Astrocyte of the cerebellum (primary cell): ENCODE measurements at regions not wholly inside any gene's neighbourhood (a gene's known extent, or its start where the extent isn't known, plus 50 kb on each side); places are given as distances from the start of the nearest gene placed in this dataset.

Experiments
- DNase-seq: peaks from one replicate; pipeline ENCODE4 v3.0.0-alpha.2; 2011; ENCODE audit warnings: low read depth
- H3K4me3 ChIP-seq: 2 replicates; pipeline ENCODE4 v1.5.1; 2011; ENCODE audit warnings: mild to moderate bottlenecking, low read depth, low read length, moderate library complexity
- CTCF ChIP-seq: IDR thresholded peaks from 2 replicates; pipeline ENCODE4 v1.5.1; 2012; ENCODE audit warnings: low read length, low read depth, moderate library complexity, mild to moderate bottlenecking; ENCODE audit errors: missing control alignments
- in situ Hi-C: cut with HindIII; loops from 2 replicates; pipeline ENCODE4 v1.10.0; 2017; ENCODE audit warnings: low sequenced_read_pairs

GRCh38 chr1:8176279-8176678 lies 141.6 kb upstream of the SLC45A1 start:
- TF ChIP-seq CTCF, result no peak
- in situ Hi-C loops, result no loop called here
- DNase-seq, result no peak
- no peak overlapping the region for H3K4me3 ChIP-seq

- in situ Hi-C loops, result no loop called here
- H3K4me3 ChIP-seq, result no peak overlapping the region
- no peak for DNase-seq
- TF ChIP-seq CTCF, result no peak
Measured at GRCh38 chr1:8174807-8175206, 143.1 kb upstream of the SLC45A1 start.

- in situ Hi-C loops, result no loop called here
- no peak for TF ChIP-seq CTCF
- no peak overlapping the region for H3K4me3 ChIP-seq
- no peak for DNase-seq
Measured at GRCh38 chr1:8171751-8172464, 145.8 kb upstream of the ERRFI1 start.

- no peak for DNase-seq
- in situ Hi-C loops, result no loop called here
- TF ChIP-seq CTCF, result no peak
- H3K4me3 ChIP-seq, result no peak overlapping the region
Measured at GRCh38 chr1:8170059-8170835, 144.1 kb upstream of the ERRFI1 start.

- H3K4me3 ChIP-seq, result no peak overlapping the region
- DNase-seq, result peak; percentile 78
- in situ Hi-C loops, result no loop called here
- no peak for TF ChIP-seq CTCF
Measured at GRCh38 chr1:8169364-8170058, 143.4 kb upstream of the ERRFI1 start.

- no peak for TF ChIP-seq CTCF
- H3K4me3 ChIP-seq, result no peak overlapping the region
- in situ Hi-C loops, result no loop called here
- DNase-seq, result no peak
Measured at GRCh38 chr1:8167936-8168335, 141.8 kb upstream of the ERRFI1 start.
